NOMO-1 treated with DMSO at 0.1 percent for 48 hours (cell line): ENCODE measurements at regions not wholly inside any gene's neighbourhood (a gene's known extent, or its start where the extent isn't known, plus 50 kb on each side); places are given as distances from the start of the nearest gene placed in this dataset.
"Not testable (repeated sequence)": the region's sequence is repeated elsewhere in the genome, so short reads cannot be mapped to it uniquely, and the experiment has no call there.

Source experiments
- DNase-seq: peaks from one replicate; lab custom pipeline; 2025; ENCODE audit not compliant: unreplicated experiment; lab: John Stamatoyannopoulos, UW

- no peak for DNase-seq
Measured at GRCh38 chr7:10723832-10724231, 249.8 kb upstream of the PHF14 start.

- no peak for DNase-seq
Measured at GRCh38 chr7:10724449-10724848, 249.2 kb upstream of the PHF14 start.

GRCh38 chr7:10727636-10728035, 246.0 kb upstream of the PHF14 start:
- no peak for DNase-seq

GRCh38 chr7:10731253-10731773, 242.4 kb upstream of the PHF14 start:
- no peak for DNase-seq

DNA sequence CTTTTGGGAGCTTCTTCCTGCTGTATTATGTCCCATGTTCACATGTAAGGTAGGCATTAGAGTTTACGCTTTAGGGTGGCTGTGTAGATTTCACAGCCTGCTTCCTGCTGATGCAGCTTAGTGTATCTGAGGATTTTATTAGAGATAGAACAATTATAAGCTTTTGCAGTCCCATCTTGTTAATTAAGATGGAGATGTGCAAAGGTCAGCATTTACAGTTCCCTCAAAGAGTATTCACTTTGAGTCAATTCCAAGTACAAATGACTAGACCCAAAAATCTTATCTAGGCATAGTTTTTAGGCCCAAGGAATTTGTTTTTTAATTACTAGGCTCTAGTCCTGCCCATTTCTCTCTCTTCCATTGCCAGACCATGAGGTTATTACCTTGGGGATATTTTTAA, 239.9 kb upstream of the PHF14 start:
- DNase-seq: no peak

- no peak for DNase-seq
Measured at GRCh38 chr7:10734595-10734994, 239.1 kb upstream of the PHF14 start.

- no peak for DNase-seq
Measured at GRCh38 chr7:10739401-10739800, 234.3 kb upstream of the PHF14 start.

DNA sequence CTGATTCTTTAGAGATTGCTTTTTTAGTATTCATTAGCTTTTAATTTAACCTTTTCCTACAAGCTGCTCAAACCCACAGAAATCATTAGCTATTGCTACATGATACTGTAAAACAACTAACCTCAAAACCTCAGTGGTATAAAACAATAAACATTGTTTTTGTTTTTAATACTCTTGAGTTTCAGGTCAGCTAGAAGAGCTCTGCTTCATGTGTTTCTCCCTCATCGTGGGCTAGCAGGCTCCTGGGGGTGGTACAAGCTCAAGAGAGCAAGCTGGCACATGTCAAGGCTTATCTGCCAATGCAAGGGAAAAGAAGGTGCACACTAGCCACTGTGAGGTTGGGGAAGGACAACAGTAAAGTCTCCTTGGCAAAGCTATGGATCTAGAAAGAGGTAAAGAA, 232.9 kb upstream of the PHF14 start:
- no peak for DNase-seq

DNA sequence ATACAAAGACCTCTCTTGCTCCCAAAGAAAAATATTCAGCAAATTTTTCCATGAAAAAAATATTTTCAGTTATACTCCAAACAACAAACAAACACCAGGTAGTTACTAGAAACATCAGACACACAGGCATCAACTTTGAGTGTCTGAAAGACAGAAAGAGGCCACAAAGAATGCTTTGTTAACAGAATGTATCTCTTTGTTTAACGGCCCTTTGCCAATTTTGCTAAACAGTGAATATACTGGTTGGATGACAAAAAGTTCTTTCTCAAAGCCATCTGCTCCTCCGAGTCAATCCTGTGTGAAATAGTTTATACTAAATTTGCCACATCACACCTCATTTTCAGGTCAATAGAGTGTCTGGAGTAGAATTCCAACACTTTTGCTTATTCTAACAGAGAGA, 216.7 kb upstream of the PHF14 start:
- no peak for DNase-seq

- DNase-seq: no peak
Measured at GRCh38 chr7:10759120-10759519, 214.6 kb upstream of the PHF14 start.

DNA sequence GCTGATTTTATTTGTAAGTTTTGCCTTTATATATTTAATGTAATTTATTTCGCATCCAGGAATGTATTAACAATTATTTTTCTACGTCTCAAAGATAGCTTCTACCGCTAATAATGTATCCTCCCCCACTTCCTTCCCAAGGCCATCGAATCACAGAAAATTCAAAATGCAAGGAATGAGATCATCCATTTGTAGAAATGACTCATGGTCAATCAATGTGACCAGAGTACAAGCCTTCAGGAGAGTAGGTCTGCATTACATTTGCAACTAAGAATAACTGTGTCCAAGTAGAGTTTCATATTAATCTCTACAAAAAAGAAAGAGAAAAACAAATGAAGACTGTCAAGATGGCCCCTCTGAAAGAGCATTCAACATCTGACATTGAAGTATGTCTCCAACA, 205.9 kb upstream of the PHF14 start:
- DNase-seq: no peak

- no peak for DNase-seq
Measured at GRCh38 chr7:10770176-10770575, 203.5 kb upstream of the PHF14 start.

GRCh38 chr7:10773430-10773829, 200.2 kb upstream of the PHF14 start:
- DNase-seq: no peak

GRCh38 chr7:10779465-10780399, 193.9 kb upstream of the PHF14 start:
- no peak for DNase-seq

DNA sequence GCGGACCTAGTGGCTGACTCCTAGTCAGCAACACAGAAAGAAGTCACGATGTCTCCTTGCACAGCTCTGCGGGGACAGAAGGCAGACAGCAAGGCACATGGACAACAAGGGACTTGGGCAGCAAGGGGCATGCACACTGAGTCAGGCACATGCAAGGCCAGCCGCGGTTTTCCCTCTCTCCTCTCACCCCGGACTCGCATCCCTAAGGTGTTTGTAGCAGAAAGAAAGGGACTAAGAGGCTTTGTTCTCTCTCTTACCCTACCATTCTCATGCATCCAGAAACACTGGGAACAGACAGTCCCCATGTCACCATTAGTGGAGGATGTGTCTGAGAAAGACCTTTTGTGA, 193.3 kb upstream of the PHF14 start:
- DNase-seq: no peak

DNA sequence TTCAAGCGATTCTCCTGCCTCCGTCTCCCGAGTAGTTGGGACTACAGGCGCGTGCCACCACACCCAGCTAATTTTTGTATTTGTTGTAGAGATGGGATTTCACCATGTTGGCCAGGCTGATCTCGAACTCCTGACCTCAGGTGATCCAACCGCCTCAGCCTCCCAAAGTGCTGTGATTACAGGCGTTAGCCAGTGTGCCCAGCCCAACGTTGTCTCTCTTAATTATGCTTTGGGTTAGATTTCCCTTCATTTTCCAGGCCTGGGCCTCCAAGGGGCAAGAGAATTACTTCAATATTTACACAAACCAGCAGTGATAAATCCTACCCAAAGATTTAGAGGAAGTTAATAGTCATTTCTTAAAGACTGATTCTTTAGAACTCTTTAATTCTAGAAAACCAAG, 186.7 kb upstream of the PHF14 start:
- not testable (repeated sequence) for DNase-seq

- DNase-seq: no peak
Measured at GRCh38 chr7:10789170-10789569, 184.5 kb upstream of the PHF14 start.

DNA sequence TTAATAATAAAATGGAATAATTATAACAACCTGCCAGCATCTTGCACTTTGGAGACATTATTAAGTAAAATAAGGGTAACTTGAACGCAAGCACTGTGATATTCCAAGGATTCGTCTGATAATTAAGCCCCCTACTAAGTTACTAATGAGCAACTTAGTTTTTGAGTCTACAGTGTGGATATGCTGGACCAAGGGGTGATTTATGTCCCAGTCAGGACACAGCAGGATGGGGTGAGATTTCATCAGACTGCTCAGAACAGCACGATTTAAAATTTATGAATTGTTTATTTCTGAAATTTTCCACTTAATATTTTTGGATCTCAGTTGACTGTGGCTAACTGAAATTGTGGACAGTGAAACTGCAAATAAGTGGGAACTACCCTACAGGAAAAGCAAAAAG, 182.8 kb upstream of the PHF14 start:
- DNase-seq: no peak

- no peak for DNase-seq
Measured at GRCh38 chr7:10793995-10794775, 179.5 kb upstream of the PHF14 start.

DNA sequence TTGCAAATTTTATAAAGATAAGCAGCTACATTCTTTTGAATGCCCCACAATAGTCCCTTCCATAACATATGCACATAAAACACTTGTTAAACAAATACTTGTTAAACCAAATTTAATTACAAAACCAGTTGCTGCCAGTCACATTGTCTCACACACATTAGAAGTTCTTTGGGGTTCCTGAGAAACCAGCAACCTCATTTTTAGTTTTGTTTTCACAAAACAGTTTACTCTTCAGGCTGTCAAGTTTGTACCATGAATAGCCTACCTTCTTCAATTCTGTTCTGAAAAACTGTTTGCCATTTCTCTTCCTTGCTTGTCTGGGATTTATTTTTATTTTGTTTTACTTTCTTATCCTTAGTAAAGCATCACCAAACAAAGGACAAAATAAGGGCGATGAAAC, 176.5 kb upstream of the PHF14 start:
- no peak for DNase-seq

- no peak for DNase-seq
Measured at GRCh38 chr7:10798044-10798443, 175.6 kb upstream of the PHF14 start.

DNA sequence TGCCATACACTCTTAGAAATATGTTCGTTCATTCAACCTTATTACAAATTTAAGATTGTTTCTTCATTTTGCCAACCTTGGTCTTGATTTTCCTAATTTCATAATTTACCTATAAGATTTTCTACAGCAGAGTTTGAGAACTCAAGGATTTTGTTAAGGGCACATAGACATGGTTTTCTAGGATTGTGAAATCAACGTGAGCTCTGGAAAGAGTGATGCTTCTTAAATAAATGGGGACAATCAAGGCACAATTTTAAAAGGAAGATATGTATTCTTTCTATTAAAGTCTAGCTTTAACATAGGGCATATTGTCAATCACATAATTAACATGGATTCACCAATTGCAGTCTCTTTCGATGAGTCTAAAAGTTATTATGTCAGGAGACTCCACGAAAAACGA, 174.2 kb upstream of the PHF14 start:
- DNase-seq: no peak
